Inferior parietal cortex (tissue), 1 donor: ENCODE measurements at regions not wholly inside any gene's neighbourhood (a gene's known extent, or its start where the extent isn't known, plus 50 kb on each side); places are given as distances from the start of the nearest gene placed in this dataset.

ENCODE experiments used
- DNase-seq: peaks from one replicate; pipeline ENCODE4 v3.0.0-alpha.2; 2016; ENCODE audit errors: extremely low spot score

DNA sequence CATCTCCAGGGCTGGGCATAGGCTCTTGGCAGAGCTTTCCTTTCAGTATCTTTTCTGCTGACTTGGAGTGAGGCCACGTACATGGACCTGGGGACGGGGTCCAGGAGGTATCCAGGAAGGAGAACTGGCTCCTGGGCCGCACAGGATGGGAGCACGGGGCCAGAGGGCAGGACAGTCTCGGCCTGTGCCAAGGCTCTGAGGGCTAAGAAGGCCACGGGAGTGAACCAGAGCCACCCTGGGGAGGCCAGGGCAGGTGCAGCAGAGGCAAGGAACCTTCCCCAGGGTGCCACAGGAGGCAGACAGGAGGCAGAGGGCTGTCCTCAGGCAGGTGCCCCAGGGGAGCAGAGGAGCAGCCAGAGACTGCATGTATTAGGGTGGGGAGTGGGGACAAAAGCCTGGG lies 50.3 kb downstream of the PLXNA1 start:
- DNase-seq: no peak

DNA sequence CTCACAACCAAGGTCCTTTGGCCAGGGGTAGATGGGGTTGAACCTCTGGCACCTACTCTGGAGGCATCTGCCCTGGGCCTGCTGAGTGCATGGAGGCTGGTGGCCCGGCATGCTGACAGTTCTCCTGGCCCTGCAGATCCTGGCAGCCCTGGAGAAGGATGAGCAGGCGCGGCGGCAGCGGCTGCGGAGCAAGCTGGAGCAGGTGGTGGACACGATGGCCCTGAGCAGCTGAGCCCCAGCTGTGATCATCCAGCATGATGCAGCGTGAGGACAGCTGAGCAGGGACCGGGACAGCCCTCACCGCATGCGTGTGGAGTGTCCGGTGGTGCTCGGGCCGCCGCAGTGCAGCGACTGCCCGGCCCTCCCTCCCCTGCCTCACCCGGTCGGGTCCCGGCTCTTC lies 50.9 kb downstream of the PLXNA1 start:
- no peak for DNase-seq

DNA sequence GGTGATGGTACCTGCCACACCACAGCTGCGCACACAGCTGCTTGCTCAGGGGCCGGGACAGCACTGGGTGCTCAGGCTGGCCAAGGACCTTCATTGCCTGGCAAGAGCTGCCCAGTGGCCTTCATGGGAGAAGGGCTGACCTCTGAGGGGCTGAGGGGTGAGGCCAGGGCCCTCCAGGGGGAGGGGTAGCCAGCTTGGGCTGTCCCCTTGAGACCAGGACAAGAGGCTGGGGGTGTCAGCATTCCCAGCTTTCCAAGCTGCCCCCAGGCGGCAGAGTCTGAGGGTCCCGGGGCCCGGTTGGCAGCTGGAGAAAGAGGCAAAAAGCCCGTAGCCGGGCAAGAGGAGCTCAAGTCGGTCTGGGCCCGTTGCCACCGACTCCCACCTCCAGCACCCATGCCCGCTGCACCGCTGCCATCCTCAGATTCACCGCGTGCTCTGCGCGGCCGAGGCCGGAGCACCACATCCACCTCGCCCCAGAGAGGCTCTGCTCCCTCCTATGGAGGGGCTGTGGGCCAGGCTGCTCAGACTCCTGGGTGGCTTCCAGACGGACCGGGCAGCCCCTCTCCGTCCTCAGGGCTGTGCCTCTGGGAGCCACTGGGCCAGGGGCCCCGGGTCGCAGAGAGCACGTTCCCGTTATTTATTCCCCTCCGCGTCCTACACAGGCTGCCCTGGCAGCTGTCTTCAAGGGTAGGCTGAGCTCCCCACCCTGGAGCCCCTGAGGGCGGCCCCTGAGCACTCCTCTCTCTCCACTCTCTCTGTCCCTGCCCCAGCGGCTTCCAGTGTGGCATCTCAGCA lies 51.5 kb downstream of the PLXNA1 start:
- no peak for DNase-seq

DNA sequence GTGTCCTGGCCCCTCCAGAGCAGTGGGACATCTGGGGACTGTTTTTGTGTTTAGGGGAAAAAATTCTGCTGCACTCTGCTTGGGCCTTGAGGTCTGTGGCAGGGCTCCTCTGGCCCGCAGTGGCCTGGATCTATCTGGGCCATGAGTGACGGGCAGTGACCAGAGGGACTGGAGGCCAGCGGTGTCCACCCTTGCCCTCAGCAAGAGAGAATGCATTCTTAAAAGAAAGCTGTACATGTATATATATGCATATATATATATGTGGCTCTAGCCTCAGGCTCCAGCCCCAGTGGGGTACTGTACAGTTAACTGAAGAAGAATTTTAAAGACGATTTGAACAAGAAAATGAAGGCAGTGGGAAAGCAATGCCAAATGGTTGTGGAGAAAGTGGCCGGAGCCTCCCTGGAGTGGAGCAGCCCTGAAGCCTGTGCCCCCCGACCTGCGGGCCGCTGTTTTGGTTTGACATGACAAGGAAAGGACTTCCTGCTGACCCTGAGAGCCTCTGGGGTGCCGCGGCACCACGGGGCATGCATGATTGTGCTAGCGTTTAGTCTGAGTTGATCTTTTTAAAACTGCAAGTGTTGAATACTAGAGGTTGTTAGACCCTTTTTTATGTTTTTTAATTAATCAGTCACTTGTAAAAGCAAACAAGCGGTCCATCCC lies 52.2 kb downstream of the PLXNA1 start:
- no peak for DNase-seq

DNA sequence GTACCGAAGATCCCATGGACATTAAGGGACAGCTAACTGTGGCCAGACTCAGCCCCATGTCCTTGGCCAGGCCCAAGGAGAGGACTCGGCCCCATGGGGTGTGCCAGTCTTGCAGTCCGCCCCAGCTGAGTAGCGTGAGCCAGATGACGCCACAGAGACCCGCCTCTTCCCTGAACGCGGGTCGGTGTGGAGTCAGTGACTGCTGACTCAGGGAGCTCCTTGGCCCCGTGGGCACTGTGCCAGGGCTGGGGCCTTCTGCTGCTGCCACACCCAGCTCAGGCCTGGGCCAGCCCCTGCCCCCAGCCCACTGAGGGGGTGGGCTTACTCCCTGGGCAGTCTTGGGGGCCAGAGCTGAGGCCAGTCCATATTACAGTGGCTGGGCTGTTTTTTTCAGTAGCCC lies 52.8 kb downstream of the PLXNA1 start:
- no peak for DNase-seq

DNA sequence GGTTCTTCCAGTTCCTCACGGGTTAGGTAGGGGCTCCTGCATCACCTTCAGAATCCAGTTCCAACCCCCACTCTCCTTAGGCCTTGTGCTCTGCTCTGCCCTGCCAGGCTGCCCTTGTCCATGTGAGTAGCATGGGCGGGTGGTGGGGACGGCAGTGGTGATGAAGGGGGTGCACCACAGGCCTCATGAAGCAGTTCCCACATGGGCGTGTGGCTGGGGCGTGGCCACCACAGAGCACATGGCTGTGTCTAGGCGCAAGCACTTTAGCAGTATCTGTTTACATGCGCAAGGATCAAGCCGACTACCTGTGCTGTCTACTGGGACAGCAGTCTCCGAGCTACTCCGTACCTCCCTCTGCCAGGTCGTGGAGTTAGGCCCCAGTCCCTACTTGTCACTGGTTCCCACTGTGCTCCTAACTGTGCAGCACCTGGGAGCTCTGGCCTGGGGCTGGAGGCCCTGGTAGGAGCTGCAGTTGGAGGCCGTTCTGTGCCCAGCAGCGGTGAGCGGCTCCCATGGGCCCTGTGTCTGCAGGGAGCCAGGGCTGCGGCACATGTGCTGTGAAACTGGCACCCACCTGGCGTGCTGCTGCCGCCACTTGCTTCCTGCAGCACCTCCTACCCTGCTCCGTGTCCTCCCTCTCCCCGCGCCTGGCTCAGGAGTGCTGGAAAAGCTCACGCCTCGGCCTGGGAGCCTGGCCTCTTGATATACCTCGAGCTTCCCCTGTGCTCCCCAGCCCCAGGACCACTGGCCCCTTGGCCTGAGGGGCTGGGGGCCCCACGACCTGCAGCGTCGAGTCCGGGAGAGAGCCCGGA lies 53.5 kb downstream of the PLXNA1 start:
- no peak for DNase-seq

DNA sequence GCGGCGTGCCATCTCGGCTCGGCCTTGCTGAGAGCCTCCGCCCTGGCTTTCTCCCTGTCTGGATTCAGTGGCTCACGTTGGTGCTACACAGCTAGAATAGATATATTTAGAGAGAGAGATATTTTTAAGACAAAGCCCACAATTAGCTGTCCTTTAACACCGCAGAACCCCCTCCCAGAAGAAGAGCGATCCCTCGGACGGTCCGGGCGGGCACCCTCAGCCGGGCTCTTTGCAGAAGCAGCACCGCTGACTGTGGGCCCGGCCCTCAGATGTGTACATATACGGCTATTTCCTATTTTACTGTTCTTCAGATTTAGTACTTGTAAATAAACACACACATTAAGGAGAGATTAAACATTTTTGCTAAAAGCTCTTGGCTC lies 54.1 kb downstream of the PLXNA1 start:
- DNase-seq: peak; percentile 5

DNA sequence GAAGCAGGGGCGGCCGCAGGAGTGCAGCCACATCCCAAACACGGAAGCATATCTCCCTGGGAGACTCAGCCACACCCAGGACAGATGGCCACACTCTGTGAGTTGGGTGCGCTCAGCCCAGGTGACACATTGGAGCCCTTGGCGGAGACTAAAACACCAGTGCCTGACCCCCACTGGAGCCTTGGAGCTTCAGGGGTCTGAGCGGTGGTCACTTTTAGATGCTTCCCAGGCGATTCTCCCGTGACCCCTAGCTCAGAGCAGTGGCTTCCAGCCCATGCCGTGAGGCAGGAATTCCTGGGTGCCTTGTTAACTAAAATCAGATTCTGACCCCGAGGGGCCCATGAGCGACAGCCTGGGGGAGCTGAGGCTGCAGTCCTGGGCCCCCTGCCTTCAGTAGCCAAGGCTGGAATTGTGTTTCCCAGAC lies 54.5 kb downstream of the PLXNA1 start:
- no peak for DNase-seq

DNA sequence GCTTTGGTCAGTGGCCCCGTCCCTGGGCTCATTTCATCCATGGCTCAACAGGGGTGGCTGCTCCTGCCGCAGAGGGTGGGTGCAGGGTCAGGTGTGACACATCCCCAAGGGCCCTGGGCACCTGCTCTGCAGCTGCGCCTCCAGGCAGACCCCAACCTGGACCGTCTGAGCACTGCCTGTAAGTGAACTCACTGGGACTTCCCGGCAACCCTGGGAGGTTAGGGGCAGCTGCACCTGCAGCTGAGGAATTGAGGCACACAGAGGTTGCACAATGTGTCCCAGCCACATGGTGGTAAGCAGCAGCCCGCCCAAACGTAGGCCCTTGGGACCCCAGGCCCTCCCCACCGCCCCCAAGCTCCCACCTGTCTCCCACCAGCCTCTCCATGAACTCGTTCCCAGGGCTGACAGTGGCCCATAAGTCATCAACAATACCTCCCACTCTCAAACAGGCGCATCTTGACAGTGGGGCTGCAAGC lies 55.1 kb downstream of the PLXNA1 start:
- DNase-seq: no peak

DNA sequence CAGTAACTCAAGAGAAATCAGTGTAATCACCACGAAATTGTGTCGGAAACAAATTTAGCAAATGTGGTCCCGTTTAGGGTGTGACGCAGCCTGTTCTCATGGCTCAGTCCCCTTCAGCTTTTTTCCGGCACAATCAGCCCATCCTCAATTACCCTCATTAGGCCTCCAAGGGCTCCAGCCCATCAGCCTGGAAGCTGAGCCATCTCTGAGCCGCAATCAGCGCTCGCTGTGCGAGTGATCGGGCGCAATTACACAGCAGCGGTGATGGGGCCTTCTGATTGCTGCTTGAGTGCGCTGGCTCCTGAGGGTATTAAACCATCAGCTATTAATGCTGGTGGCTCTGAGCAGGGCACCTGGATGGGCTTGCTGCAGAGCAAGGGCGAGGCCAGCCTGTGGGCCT lies 55.6 kb downstream of the PLXNA1 start:
- DNase-seq: peak; percentile 5

DNA sequence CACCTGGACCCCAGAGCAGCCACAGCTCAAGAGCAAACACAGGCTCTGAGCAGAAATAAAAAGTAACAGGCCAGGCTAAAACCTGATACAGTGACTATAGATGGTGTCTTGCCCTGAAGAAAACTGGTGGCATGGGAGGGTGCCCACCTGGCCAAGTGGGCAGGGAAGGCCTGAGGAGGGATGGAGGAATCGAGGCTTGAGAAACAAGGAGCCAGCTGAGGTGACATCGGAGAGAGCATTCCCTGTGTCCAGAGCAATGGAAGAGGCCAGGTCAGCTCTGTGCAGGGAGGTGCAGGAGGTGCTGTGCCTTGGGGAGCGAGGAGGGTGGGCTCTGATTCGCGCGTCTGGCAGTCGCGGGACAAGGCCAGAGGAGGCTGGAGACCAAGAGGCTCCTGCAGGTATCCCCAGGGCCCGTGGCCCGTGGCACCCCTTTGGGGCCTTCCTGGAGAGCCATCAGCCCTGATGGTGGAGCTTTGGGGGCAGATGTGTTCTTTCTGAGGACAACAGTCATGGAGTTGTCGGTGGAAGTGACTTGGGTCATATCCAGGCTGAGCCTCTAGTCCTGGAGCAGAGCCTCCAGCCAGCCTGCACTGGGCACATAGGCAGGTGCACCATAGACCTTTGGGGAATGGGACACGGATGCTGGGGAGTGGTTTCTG lies 56.1 kb downstream of the PLXNA1 start:
- DNase-seq: no peak

DNA sequence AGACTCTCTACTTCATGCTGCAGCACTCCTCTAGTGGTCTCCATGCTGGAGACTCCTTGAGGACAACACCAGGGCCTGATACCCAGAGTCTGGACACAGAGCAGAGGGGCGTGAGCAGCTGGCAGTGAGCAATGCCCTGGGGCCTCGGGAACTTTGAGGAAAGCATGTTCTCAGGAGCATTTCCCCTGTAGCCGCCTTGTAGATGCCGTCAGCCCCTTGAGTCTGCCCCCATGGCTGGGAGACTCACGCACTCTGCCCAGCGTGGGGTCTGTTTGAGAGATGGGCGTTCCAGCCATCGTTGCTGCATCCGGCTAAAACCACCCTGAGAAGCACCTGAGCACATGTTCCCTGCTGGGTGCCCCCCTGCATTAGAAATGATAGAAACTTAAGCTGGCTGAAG lies 56.8 kb downstream of the PLXNA1 start:
- no peak for DNase-seq

DNA sequence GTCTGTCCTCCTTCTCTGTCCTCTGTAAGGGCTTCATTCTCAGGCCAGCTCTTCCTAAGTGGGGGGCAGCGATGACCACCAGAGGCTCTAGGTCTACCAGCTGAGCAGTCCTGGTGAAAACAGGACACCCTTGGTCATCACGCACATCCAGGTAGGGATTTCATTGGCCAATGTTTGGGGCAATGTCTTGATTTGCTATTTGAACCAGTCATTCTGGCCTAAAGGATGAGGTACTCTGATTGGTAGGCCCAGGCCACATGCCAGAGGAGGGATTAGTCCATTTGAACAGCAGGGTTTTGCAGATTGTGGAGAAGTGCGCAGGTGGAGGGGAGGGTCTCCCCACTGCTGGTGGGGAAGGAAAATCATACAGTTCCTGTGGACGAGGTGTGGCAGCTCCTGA lies 57.3 kb downstream of the PLXNA1 start:
- DNase-seq: no peak

DNA sequence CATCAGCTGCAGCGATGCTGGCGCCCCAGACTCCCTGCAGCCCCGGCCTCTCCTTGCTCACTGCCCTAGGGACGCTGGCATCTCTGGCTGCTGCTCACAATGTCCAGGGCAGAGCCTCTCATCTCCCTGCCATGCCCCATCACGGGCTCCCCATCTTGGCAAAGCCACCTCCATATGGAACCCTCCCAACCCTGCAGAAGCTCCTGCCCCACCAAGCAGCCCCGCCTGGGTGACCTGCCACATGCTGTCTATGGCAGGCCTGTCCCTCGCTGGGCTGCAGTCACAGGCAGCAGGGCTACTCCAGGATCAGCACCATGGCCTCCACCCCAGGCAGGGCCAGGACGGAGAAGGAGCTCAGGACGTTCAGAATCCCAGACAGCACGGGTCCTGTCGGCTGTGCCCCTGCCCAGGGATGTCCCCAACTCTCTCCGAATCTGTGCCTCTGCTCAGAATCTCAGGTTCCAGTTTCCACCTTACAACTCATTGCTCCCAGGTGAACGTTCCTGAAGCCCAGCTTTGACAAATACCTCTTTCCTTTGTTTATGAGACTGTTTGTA lies 58.4 kb downstream of the PLXNA1 start:
- no peak for DNase-seq

DNA sequence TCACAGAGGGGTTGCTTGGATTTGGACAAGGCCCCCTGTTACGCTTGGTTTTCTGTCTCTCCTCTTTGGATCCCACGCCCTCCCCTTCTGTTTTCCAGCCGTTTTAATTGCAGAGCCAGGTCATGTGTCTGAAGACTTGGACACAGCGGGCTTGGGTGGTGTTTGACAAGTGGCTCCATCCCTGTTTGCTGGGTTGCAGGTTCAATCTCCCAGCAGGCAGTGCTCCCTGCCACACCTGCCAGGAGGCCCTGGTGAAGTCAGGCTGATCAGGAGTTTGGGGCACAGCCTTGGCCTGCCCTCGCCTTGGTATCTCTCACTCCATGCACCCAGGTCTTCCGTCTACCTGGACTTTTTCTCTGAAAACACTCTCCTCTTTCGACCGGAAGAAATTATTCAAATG lies 59.0 kb downstream of the PLXNA1 start:
- no peak for DNase-seq

DNA sequence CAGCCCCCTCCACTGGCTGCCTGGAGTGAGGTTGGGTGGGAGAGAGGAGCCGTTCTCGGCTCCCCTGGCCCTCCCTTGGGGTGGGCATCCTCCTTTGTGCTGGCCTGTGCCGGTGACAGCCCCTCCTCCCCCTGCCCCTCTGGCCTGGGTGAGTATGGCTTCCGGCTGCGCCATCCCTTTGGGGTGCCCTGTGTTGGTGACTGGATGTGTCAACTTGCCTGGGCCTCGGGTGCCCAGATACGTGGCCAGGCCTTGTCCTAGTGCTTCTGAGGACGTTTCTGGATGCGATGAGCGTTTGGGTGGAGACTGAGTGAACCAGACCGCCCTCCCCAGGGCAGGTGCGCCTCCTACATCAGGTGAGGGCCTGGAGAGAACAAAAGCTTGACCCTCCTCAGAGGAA lies 59.7 kb downstream of the PLXNA1 start:
- no peak for DNase-seq

DNA sequence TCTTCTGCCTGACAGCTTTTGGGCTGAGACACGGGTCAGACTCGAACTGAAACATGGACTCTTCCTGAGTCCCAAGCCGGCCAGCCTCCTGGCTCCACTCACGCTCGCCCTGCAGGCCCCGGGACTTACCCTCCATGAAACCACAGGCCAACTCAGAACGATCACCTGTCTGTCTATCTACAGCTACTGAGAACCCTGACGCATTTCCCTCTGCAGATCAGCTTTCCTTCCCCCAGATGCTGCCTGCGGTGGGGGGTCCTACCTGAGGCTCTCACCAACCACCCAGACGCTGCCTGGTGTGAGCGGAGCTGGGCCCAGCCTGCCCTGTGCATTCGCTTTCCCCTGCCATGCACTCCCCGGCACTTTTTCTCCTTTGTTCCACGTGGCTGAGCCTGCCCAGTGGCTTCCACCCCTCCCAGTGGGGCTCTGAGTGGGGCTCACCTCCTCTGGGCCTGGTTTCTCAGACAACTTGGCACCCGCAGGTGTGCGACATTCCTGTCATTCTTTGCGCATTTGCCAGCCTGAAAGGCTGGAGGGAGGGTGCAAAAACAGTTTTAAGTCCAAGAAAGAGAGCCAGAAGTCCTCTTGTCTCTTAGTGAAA lies 60.2 kb downstream of the PLXNA1 start:
- DNase-seq: no peak

DNA sequence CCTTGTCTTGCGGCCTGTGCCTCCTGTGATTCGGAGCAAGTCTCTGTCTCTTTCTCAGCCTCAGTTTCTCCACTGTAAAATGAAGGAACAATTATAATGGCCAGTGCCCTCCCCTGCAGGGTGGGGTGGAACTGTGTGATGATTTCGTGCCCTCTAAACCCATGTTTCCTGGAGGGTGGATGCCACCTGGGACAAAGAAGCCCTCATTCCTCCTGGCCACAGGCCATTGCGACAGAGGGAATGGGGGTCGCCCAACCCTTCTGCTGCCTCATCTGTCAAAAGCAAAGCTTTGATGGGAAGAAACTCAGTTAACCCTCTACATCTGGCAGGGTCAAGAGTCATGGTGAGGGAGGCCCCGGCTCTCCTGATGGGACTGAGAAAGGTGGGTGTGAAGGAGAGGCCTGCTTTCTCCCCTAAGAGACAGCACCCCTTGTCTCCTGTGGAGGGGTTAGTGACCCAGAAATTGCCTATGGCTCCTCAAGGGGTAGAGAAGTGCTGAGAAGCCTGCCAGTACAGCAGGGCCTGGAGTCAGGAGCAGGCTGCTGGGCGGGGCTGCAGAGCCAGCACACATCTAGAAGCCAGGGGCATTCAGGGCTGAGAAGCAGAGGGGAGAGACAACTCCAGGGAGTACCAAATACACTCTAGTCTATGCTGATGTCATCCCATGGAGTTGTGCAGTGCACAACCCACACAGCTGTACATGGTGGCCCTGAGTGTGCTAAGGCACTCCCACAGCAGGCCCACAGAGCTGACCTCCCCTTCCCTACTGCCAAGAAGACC lies 61.0 kb downstream of the PLXNA1 start:
- no peak for DNase-seq

DNA sequence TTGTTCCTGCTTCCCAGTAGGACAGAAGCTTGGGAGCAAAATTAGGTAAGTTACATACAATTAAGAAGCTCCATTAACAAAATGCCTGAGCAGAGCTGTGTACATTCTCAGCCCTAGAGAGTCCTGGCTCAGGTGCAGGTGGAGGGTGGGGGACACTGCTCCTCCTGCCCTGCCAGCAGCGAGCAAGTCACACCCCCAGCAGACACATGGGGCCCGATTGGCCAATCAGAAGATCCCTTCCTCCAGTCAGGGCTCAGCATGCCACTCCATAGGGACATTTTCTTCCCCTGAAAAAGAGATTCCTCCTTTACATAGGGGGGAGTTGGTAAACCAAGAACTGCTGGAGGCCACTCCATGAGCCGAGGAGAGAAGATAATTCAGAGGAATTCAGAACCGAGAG lies 62.1 kb downstream of the PLXNA1 start:
- no peak for DNase-seq

DNA sequence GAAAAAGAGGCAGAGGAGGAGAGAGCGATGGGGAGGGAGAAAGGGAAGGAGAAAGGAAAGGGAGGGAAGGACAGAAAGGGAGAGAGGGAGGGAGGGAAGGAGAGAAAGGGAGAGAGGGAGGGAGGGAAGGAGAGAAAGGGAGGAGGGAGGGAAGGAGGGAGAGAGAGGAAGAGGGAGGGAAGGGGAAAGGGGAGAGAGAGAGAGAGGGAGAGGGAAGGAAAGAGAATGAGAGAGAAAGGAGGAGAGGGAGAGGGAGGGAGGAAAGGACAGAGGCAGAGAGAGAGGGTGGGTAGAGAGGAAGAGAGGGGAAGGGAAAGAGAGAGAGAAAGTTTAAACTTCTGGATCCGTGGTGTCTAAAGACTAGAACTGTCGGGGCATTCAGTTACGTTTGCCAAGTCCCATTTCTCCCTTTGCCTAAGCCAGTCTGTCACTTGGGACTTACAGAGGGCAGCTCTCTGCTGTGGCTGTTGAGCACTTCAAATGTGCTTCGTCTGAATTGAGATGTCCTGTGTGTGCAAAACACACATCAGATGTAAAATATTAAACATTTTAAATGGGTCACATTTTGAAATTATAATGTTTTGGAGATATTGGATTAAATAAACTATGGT lies 62.6 kb downstream of the PLXNA1 start:
- DNase-seq: no peak
